Pulmonary artery endothelial cell (primary cell): ENCODE measurements at regions not wholly inside any gene's neighbourhood (a gene's known extent, or its start where the extent isn't known, plus 50 kb on each side); places are given as distances from the start of the nearest gene placed in this dataset.
"Not testable (repeated sequence)": the region's sequence is repeated elsewhere in the genome, so short reads cannot be mapped to it uniquely, and the experiment has no call there.

Experiments used
- DNase-seq: peaks from one replicate; pipeline ENCODE4 v3.0.0-alpha.2; 2011; ENCODE audit warnings: low read depth, low spot score

GRCh38 chr11:127986073-127986472, 601.3 kb downstream of the ETS1 start:
- DNase-seq = no peak

GRCh38 chr11:127972816-127973215, 614.5 kb downstream of the ETS1 start:
- DNase-seq = no peak

- DNase-seq = no peak
Observed at GRCh38 chr11:127971448-127971847, 615.9 kb downstream of the ETS1 start.

- no peak for DNase-seq
Observed at GRCh38 chr11:127966821-127967220, 620.5 kb downstream of the ETS1 start.

- no peak for DNase-seq
Observed at GRCh38 chr11:127965939-127966668, 621.3 kb downstream of the ETS1 start.

GRCh38 chr11:127962416-127962815, 624.9 kb downstream of the ETS1 start:
- DNase-seq = no peak

GRCh38 chr11:127950162-127950561, 637.2 kb downstream of the ETS1 start:
- no peak for DNase-seq

- no peak for DNase-seq
Observed at GRCh38 chr11:127943763-127944162, 643.6 kb downstream of the ETS1 start.

- no peak for DNase-seq
Observed at GRCh38 chr11:127943152-127943551, 644.2 kb downstream of the ETS1 start.

GRCh38 chr11:127941554-127941953, 645.8 kb downstream of the ETS1 start:
- DNase-seq = not testable (repeated sequence)

GRCh38 chr11:127939000-127939399, 648.4 kb downstream of the ETS1 start:
- DNase-seq = no peak

GRCh38 chr11:127935081-127935480, 652.3 kb downstream of the ETS1 start:
- DNase-seq = no peak

- DNase-seq = not testable (repeated sequence)
Observed at GRCh38 chr11:127933961-127934360, 653.4 kb downstream of the ETS1 start.

- DNase-seq = no peak
Observed at GRCh38 chr11:127931803-127932202, 655.6 kb downstream of the ETS1 start.

- no peak for DNase-seq
Observed at GRCh38 chr11:127926721-127927120, 660.6 kb downstream of the ETS1 start.

- DNase-seq = no peak
Observed at GRCh38 chr11:127925475-127925874, 661.9 kb downstream of the ETS1 start.

- no peak for DNase-seq
Observed at GRCh38 chr11:127919206-127920000, 668.0 kb downstream of the ETS1 start.

GRCh38 chr11:127902382-127902781, 685.0 kb downstream of the ETS1 start:
- no peak for DNase-seq

- no peak for DNase-seq
Observed at GRCh38 chr11:127898422-127899365, 688.7 kb downstream of the ETS1 start.

GRCh38 chr11:127895776-127896175, 691.6 kb downstream of the ETS1 start:
- no peak for DNase-seq

- no peak for DNase-seq
Observed at GRCh38 chr11:127894316-127894715, 693.0 kb downstream of the ETS1 start.
